D341Med (cell line): ENCODE measurements at regions not wholly inside any gene's neighbourhood (a gene's known extent, or its start where the extent isn't known, plus 50 kb on each side); places are given as distances from the start of the nearest gene placed in this dataset.

Source experiments
- DNase-seq: peaks from one replicate; pipeline ENCODE4 v3.0.0; 2012; ENCODE audit warnings: low spot score

GRCh38 chr20:57847104-57847503, 137.3 kb upstream of the PMEPA1 start:
- DNase-seq = no peak

- DNase-seq = no peak
Observed at GRCh38 chr20:57844626-57845596, 135.1 kb upstream of the PMEPA1 start.

DNA sequence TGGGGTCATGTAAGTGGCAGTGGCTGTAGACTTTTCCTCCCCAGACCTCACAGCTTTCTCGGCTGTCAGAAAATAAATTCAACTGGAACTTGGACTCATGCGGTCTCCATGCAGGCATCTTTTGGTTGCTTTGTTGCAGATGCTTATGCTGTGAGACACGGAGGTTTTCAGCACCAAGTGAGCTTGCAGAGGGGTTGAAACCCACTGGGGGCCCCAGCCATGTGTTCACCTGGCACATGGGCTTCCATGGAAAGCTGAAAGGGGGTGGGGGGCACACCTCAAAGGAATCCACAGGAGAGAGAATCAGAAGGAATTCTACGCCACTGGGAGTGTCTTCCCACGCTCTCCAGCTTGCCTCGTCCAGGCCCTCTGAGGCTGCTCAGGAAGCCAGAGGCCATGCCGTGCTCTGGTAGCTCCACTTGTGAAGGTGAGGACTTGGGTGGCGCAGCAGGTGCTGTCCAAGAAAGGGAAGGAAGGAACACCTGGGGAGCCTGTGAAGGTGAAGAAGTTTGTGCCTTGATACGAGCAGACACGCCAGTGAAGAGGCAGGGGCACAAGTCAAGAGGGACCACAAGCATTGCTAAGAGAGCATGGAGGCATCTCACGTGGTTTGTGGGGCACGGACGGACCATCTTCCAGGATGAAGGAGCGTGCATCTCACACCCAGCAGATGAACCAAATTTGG, 134.3 kb upstream of the PMEPA1 start:
- DNase-seq = no peak

DNA sequence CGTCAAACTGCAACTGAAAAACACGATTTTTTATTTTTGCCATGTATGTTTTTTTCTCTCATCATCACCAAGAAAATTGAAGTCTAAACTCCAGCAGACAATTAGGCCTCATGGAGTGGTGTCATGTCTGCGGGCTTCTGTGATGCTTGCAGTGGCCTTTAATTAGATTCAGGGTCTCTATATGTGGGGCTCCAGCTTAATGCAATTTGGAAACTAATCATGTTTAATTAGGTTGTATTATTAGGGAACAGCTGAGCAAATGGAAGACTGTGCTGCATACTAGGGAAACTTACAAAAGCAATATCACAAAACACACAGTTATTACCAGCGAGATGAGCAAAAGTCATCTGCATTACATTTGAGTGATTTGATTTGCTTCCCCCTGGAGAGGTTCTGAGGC, 132.9 kb upstream of the PMEPA1 start:
- DNase-seq = no peak

GRCh38 chr20:57841297-57841866, 131.6 kb upstream of the PMEPA1 start:
- DNase-seq = no peak

- no peak for DNase-seq
Observed at GRCh38 chr20:57840504-57841296, 130.9 kb upstream of the PMEPA1 start.

GRCh38 chr20:57840066-57840465, 130.3 kb upstream of the PMEPA1 start:
- no peak for DNase-seq

DNA sequence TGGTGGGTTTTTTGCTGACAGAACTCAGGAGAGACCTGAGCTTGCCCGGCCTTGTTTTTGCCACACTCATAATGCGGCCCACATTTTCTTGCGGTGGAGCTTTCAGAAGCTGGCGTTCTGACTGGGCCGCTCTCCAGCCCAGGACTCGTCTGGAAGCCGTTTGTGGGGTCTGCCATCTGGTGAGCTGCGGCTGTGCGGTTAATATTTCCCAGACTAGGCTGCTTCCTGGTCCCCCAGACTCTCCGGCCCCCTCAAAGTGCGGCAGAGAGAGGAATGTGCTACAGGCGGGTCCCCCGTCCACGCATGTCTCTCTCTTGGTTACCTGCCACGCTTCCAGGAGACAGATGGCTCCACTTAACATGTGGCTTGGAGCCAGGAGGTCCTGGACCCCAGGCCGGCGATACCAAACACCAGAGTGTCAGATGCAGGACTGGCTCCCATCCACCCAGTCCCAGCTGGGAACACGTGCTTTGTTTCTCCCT, 128.9 kb upstream of the PMEPA1 start:
- no peak for DNase-seq

DNA sequence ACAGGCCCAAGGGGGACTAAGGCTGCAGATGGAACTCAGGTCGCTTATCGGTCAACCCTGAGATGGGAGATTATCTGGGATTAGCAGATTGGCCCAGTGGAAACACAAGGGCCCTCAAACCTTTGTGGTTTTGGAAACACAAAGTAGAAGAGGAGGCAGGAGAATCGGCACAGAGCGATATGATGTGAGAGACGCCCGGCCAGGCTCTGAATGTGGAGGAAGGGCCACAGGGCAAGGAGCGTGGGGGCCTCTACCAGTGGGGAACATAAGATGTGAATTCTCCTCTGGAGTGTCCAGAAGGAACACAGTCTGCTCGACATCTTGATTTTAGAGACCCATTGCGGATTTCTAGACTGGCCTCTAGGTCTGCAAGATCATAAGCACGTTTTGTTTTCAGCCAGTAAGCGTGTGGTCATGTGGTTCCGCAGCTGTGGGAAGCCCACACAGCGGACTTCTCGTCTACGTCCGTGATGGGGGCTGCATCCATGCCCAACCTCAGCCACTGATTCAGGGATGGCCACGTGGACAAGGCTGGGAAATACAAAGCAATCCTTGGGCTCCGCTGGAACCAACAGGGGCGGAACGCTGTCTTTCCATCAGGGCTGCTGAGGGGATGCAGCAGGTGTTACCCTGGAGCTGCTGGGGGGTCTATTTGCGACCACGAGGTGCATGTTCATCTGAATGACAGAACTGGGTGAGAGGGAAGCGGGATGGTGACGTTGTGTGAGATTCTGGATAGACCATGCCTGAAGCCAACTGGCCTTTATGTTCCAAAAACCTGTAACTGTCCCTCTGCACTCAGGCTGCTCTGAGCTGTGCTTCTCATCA, 127.6 kb upstream of the PMEPA1 start:
- no peak for DNase-seq

- DNase-seq = no peak
Observed at GRCh38 chr20:57835588-57836455, 126.0 kb upstream of the PMEPA1 start.

GRCh38 chr20:57835074-57835452, 125.2 kb upstream of the PMEPA1 start:
- DNase-seq = no peak

DNA sequence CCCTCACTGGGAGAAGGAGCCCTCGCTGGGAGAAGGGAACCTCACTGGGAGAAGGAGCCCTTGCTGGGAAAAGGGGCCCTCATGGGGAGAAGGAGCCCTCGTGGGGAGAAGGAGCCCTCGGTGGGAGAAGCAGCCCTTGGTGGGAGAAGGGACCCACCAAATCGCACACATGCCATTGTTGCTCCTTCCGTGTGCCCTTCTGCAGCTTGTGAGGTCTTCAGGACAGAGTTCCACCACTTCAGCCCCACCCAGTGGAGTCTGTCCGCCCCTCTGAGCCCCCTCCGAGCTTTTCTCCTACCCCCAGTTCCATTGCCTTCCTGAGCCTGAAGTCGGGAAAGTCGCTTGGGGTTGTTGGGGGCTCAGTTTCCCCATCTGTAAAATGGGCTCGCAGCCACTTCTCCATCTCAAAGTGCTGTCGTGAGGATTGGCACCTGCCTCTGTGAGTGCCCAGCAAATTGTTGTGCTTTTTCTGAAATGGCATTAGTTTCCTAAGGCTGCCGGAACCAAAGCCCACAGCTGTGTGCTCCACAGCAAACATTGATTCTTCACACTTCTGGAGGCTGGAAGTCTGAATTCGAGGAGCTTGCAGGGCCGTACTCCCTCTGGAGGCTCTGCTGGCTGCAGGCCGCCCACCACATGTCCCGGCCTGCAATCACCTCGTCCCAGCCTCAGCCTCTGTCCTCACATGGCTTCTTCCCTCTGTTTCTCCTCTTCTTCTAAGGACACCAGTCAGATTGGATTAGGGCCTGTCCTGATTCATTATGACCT, 124.7 kb upstream of the PMEPA1 start:
- DNase-seq = no peak

- no peak for DNase-seq
Observed at GRCh38 chr20:57831993-57832585, 122.3 kb upstream of the PMEPA1 start.

GRCh38 chr20:57831326-57831992, 121.6 kb upstream of the PMEPA1 start:
- no peak for DNase-seq

GRCh38 chr20:57830515-57830895, 120.7 kb upstream of the PMEPA1 start:
- DNase-seq = no peak

GRCh38 chr20:57829805-57830514, 120.1 kb upstream of the PMEPA1 start:
- no peak for DNase-seq

- DNase-seq = peak; percentile 18
Observed at GRCh38 chr20:57829336-57829735, 119.5 kb upstream of the PMEPA1 start.

- DNase-seq = peak; percentile 15
Observed at GRCh38 chr20:57828696-57829095, 118.9 kb upstream of the PMEPA1 start.
